HepG2 (cell line): ENCODE measurements at regions not wholly inside any gene's neighbourhood (a gene's known extent, or its start where the extent isn't known, plus 50 kb on each side); places are given as distances from the start of the nearest gene placed in this dataset.
"Not testable (repeated sequence)": the region's sequence is repeated elsewhere in the genome, so short reads cannot be mapped to it uniquely, and the experiment has no call there.

Source experiments
- ATAC-seq: fragments of 200-7000 bp; cut with Tn5 transposase; 3 replicates; pipeline ENCODE4 v1.9.1; 2020; ENCODE audit warnings: mild to moderate bottlenecking, moderate library complexity
- BruUV-seq: library from RNA; stranded (reverse); fragments of 400-500 nt; replicated peaks from 2 replicates; lab custom pipeline; 2021; lab: Mats Ljungman, UMichigan
- CTCF ChIA-PET: fragments of 300-600 bp; formaldehyde crosslinking; extraction: SDS; loops from one replicate; lab custom pipeline; 2021; ENCODE audit warnings: low total read pairs, inconsistent platforms, low intra/inter-chr PET ratio; lab: Yijun Ruan, JAX
- POLR2A ChIA-PET: fragments of 350-600 bp; sonication (Branson Sonifier 250); formaldehyde crosslinking; loops from one replicate; lab custom pipeline; 2020; ENCODE audit warnings: antibody characterized with exemption, inconsistent platforms; lab: Yijun Ruan, JAX
- DNase-seq: peaks from one replicate; pipeline ENCODE4 v3.0.0-alpha.2; 2015; ENCODE audit warnings: low spot score
- FAIRE-seq: peaks from 3 replicates; lab custom pipeline; 2011; peaks lifted over from hg19 to GRCh38; lab: Jason Lieb, UNC
- H2AFZ ChIP-seq: one replicate; pipeline ENCODE4 v1.6.1; 2011; ENCODE audit warnings: low read length, inconsistent platforms
- H3K27ac ChIP-seq: fragments of 300-600 bp; 3 replicates; pipeline ENCODE4 v1.8.0; 2011; ENCODE audit warnings: mixed run types, mild to moderate bottlenecking, mixed read lengths, low read length, inconsistent platforms; ENCODE audit not compliant: insufficient read depth; ENCODE audit errors: extremely low read length
- H3K27me3 ChIP-seq, 2 experiments: fragments of 200-600 bp in 1 of 2; 2 replicates in 1 of 2; 3 replicates in 1 of 2; pipeline versions ENCODE4 v1.6.0 to v1.8.0; 2011; ENCODE audit warnings: low read length in 2 of 2, mild to moderate bottlenecking in 2 of 2, moderate library complexity in 2 of 2, inconsistent platforms in 1 of 2; ENCODE audit not compliant: insufficient read depth in 2 of 2, control insufficient read depth in 1 of 2
- H3K36me3 ChIP-seq, 2 experiments: fragments of 200-600 bp in 1 of 2; replicated peaks in 1 of 2; 2 replicates in 1 of 2; 3 replicates in 1 of 2; pipeline versions ENCODE4 v1.5.1 to v1.8.0; 2011; ENCODE audit warnings: low read length in 2 of 2, inconsistent platforms in 1 of 2; ENCODE audit not compliant: insufficient read depth in 2 of 2, control insufficient read depth in 1 of 2
- H3K4me1 ChIP-seq: 2 replicates; pipeline ENCODE4 v1.5.1; 2012; ENCODE audit warnings: low read length, inconsistent platforms; ENCODE audit not compliant: insufficient read depth
- H3K4me2 ChIP-seq: 2 replicates; pipeline ENCODE4 v1.6.0; 2011; ENCODE audit warnings: low read depth, low read length, inconsistent platforms
- H3K4me3 ChIP-seq, 3 experiments: fragments of 200-600 bp in 1 of 3; sonication (generic), shearing (Covaris generic) in 1 of 3; replicated peaks in 1 of 3; 2 replicates each; pipeline ENCODE4 v1.5.1; 2011 to 2016; ENCODE audit warnings: low read length in 3 of 3, inconsistent platforms in 2 of 3, low read depth in 2 of 3, mild to moderate bottlenecking in 2 of 3, control low read depth in 1 of 3, mixed read lengths in 1 of 3; ENCODE audit not compliant: insufficient read depth in 1 of 3
- H3K79me2 ChIP-seq: one replicate; pipeline ENCODE4 v1.6.1; 2011; ENCODE audit warnings: low read length, inconsistent platforms; ENCODE audit not compliant: insufficient read depth
- H3K9ac ChIP-seq: 2 replicates; pipeline ENCODE4 v1.6.0; 2011; ENCODE audit warnings: mild to moderate bottlenecking, low read depth, low read length, inconsistent platforms; ENCODE audit not compliant: insufficient read depth
- H3K9me3 ChIP-seq: 2 replicates; pipeline ENCODE4 v1.5.1; 2012; ENCODE audit warnings: mild to moderate bottlenecking, low read length
- H4K20me1 ChIP-seq: 2 replicates; pipeline ENCODE4 v1.6.0; 2011; ENCODE audit warnings: inconsistent platforms, mild to moderate bottlenecking, low read length, moderate library complexity; ENCODE audit not compliant: insufficient read depth
- ATF7 ChIP-seq, 2 experiments: fragments of 450-650 bp in 1 of 2; sonication (generic) in 1 of 2; formaldehyde crosslinking in 1 of 2; IDR thresholded peaks; 2 replicates each; pipeline versions ENCODE4 v1.4.0 to v1.6.1; 2016 to 2020; ENCODE audit warnings: antibody characterized with exemption in 1 of 2, mild to moderate bottlenecking in 1 of 2, missing genetic modification reagents in 1 of 2
- DDIT3 ChIP-seq: sonication (generic); formaldehyde crosslinking; IDR thresholded peaks from 2 replicates; pipeline ENCODE4 v1.4.0; 2020; ENCODE audit warnings: mild to moderate bottlenecking, missing genetic modification reagents
- GPN1 ChIP-seq: sonication (generic); formaldehyde crosslinking; IDR thresholded peaks from 2 replicates; pipeline ENCODE4 v1.5.1; 2020; ENCODE audit warnings: missing genetic modification reagents, borderline replicate concordance
- ZKSCAN5 ChIP-seq: sonication (generic); formaldehyde crosslinking; IDR thresholded peaks from 2 replicates; pipeline ENCODE4 v1.5.1; 2020; ENCODE audit warnings: mild to moderate bottlenecking, missing genetic modification reagents
- ZNF383 ChIP-seq: sonication (generic); formaldehyde crosslinking; IDR thresholded peaks from 2 replicates; pipeline ENCODE4 v1.4.0; 2020; ENCODE audit warnings: missing genetic modification reagents, mild to moderate bottlenecking, borderline replicate concordance
- ZSCAN9 ChIP-seq: IDR thresholded peaks from 2 replicates; pipeline ENCODE4 v1.6.1; 2016; ENCODE audit warnings: borderline replicate concordance
- WGBS: methylation state at CpG from one replicate; pipeline ENCODE4 v1.1.6; 2017; ENCODE audit warnings: low lambda C conversion rate; 5-methylcytosine and 5-hydroxymethylcytosine counted together
- in situ Hi-C: cut with HindIII; loops from 2 replicates; pipeline ENCODE4 v1.10.0; 2017; ENCODE audit warnings: low pct_unique_long_range_greater_than_20kb; ENCODE audit not compliant: extremely low pct_ligation_motif_present
- intact Hi-C: fragments of 100-400 bp; cut with micrococcal nuclease; formaldehyde crosslinking; loops from one replicate; pipeline ENCODE4 v1.10.0; 2022; ENCODE audit not compliant: unreplicated experiment
- TF ChIP-seq, protein P1 (sequence below): sonication (generic); formaldehyde crosslinking; IDR thresholded peaks from 2 replicates; pipeline ENCODE4 v1.4.0; 2020; ENCODE audit warnings: missing genetic modification reagents, borderline replicate concordance
- TF ChIP-seq, protein P2 (sequence below), 2 experiments: sonication (generic) in 1 of 2; formaldehyde crosslinking in 1 of 2; IDR thresholded peaks; 2 replicates each; pipeline versions ENCODE4 v1.5.1 to v1.6.1; 2011 to 2020; ENCODE audit warnings: borderline replicate concordance in 1 of 2, low read depth in 1 of 2, low read length in 1 of 2, mild to moderate bottlenecking in 1 of 2, missing genetic modification reagents in 1 of 2, moderate library complexity in 1 of 2
- TF ChIP-seq, protein P3 (sequence below): conservative IDR thresholded peaks from 2 replicates; pipeline ENCODE4 v1.6.1; 2018; ENCODE audit warnings: missing genetic modification reagents

DNA sequence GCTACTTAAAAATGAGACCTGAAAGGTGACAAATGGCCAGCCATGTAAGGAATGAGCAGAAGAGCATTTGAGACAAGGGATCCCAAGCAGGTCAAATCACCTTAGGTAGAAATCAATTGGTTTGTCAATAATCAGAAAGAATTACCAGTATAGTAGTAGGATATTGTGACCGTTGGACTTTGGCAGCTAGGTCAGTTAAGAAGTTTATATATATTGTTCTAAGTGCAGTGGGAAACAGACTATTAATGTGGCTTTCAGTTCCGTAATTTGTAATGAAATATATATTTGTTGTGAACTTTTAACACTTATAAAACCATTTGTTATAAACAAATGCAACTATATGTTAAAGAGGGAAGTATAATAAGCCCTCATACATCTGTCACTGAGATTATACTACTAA, 807.9 kb upstream of the SPRY2 start:
- no peak overlapping the region for H3K9ac ChIP-seq
- in situ Hi-C loops: no loop called here
- no peak for FAIRE-seq
- H3K4me3 ChIP-seq: no peak overlapping the region
- TF ChIP-seq ATF7 (IDR thresholded peaks at IDR 0.05): no peak
- TF ChIP-seq ATF7 (CRISPR knock-in tag; IDR thresholded peaks at IDR 0.05): no peak
- no peak for TF ChIP-seq DDIT3 (CRISPR knock-in tag)
- TF ChIP-seq ZKSCAN5 (CRISPR knock-in tag): no peak
- TF ChIP-seq, protein P1, sequence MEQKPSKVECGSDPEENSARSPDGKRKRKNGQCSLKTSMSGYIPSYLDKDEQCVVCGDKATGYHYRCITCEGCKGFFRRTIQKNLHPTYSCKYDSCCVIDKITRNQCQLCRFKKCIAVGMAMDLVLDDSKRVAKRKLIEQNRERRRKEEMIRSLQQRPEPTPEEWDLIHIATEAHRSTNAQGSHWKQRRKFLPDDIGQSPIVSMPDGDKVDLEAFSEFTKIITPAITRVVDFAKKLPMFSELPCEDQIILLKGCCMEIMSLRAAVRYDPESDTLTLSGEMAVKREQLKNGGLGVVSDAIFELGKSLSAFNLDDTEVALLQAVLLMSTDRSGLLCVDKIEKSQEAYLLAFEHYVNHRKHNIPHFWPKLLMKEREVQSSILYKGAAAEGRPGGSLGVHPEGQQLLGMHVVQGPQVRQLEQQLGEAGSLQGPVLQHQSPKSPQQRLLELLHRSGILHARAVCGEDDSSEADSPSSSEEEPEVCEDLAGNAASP (CRISPR knock-in tag): no peak
- TF ChIP-seq ZSCAN9 (CRISPR knock-in tag): no peak
- no peak for TF ChIP-seq ZNF383
- TF ChIP-seq GPN1 (CRISPR knock-in tag): no peak
- TF ChIP-seq, protein P2, sequence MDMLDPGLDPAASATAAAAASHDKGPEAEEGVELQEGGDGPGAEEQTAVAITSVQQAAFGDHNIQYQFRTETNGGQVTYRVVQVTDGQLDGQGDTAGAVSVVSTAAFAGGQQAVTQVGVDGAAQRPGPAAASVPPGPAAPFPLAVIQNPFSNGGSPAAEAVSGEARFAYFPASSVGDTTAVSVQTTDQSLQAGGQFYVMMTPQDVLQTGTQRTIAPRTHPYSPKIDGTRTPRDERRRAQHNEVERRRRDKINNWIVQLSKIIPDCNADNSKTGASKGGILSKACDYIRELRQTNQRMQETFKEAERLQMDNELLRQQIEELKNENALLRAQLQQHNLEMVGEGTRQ (IDR thresholded peaks at IDR 0.05; ENCODE audit: low read depth, low read length): no peak
- TF ChIP-seq, protein P2 (CRISPR knock-in tag; IDR thresholded peaks at IDR 0.05; ENCODE audit: borderline replicate concordance): no peak
- TF ChIP-seq, protein P3, sequence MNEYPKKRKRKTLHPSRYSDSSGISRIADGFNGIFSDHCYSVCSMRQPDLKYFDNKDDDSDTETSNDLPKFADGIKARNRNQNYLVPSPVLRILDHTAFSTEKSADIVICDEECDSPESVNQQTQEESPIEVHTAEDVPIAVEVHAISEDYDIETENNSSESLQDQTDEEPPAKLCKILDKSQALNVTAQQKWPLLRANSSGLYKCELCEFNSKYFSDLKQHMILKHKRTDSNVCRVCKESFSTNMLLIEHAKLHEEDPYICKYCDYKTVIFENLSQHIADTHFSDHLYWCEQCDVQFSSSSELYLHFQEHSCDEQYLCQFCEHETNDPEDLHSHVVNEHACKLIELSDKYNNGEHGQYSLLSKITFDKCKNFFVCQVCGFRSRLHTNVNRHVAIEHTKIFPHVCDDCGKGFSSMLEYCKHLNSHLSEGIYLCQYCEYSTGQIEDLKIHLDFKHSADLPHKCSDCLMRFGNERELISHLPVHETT (CRISPR knock-in tag): no peak
- TF ChIP-seq, all 625 proteins: peak for 0
- H3K4me2 ChIP-seq: no peak overlapping the region
- H2AFZ ChIP-seq: no peak overlapping the region
- no peak overlapping the region for H3K27ac ChIP-seq
- H3K9me3 ChIP-seq: no peaks in the 10 kb centered on the region
- CTCF ChIA-PET: no interaction called here
- H3K36me3 ChIP-seq: no peaks in the 10 kb centered on the region
- no peaks in the 10 kb centered on the region for H3K27me3 ChIP-seq
- no peaks in the 10 kb centered on the region for H4K20me1 ChIP-seq
- POLR2A ChIA-PET: no interaction called here
- WGBS: 18% methylated on average over 2 of the region's 2 CpGs
- no peak for ATAC-seq
- H3K79me2 ChIP-seq: no peaks in the 10 kb centered on the region
- intact Hi-C loops: no loop called here
- BruUV-seq: no TSS peak
- no peaks in the 10 kb centered on the region for H3K4me1 ChIP-seq
- no peak for DNase-seq

- ATAC-seq, FAIRE-seq, CTCF ChIA-PET: not testable (repeated sequence)
These were observed 805.6 kb upstream of the SPRY2 start for GRCh38 chr13:81146576-81146975.

More at GRCh38 chr13:81146576-81146975, 805.6 kb upstream of the SPRY2 start:
- H3K9ac ChIP-seq, H3K4me2 ChIP-seq, H3K36me3 ChIP-seq, H3K79me2 ChIP-seq, intact Hi-C loops, POLR2A ChIA-PET, H3K4me3 ChIP-seq, H2AFZ ChIP-seq, in situ Hi-C loops, H3K9me3 ChIP-seq, H3K27ac ChIP-seq, H3K4me1 ChIP-seq, DNase-seq, H4K20me1 ChIP-seq, H3K27me3 ChIP-seq, BruUV-seq: not testable (repeated sequence)
- 76% methylated on average over 12 of the region's 12 CpGs for WGBS
